ENCODE measurements at regions not wholly inside any gene's neighbourhood (a gene's known extent, or its start where the extent isn't known, plus 50 kb on each side); places are given as distances from the start of the nearest gene placed in this dataset.
"Not testable (repeated sequence)": the region's sequence is repeated elsewhere in the genome, so short reads cannot be mapped to it uniquely, and the experiment has no call there.

DNA sequence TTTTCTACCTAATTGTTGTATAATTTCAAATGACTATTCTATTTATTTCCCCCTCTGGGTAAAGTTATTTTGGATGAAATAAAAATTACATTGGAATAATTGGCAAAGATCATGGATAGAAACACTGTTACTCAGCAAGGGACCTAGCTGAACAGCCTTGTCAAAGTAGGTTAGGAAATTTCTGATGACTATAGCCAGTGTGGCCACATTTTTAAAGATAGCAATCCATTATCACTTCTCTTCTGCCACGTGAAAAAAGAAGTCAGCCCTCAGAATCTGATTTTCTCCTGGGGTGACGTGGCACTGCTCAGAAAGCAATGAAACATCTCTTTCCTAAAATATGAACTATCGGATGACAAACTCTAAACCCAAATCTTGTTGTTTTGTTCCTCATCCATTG, 784.2 kb upstream of the RIOK2 start:
- no peak for DNase-seq

DNA sequence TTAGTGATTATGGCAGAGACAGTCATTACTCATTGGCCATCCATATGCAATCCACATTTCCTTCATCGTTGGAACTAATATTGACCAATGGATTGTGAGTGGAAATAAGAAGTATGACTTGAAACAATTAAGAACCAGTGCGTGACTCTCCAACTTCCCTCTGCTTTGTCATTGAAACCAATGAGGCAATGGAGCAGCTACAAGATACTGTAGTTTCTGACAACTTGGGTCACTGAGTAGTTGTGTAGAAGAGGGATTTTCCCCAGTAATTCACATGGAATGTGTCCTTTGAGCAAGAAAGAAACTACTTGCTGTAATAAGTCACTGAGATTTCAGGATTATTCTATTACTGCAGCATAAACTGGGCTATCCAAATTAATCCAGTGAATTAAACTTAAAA, 785.3 kb upstream of the RIOK2 start:
- no peak for DNase-seq

DNA sequence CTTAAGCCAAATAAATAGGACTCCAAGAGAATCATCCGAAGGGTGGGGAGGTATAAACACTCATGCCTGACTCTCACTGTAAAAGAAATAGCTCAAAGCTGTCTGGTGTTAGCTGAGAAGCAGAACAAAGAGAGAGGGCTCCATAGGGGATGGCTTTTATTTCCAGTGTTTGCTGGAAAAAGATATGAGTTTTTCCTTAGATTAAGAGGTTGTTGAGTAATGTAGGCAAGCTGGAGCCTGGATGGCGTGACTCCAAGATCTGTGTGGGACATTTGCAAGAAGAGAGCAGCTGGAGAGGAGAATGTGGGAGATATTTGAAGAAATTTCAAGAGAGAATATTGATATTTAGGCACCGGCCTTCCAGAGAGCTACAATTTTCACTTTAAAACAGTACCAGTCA, 793.7 kb upstream of the RGMB start:
- DNase-seq, result no peak

DNA sequence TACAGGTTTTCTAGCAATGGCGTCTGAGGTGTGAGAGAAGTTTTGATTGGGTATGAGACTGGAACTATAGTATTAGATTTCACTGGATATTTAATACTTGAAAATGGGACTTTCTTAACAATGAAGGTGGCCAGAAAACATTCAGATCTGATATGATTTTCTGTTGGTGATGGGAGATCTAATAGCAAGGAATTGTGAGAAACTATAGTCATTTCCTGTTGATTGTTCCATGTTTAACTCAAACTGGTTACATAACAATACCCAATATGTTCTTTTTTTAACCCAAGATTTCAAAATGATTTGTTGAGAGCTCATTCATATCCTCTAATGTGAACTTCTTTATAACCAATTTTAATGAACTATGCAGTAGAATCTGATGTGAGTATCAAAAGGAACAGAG, 793.2 kb upstream of the RGMB start:
- DNase-seq, result no peak

DNA sequence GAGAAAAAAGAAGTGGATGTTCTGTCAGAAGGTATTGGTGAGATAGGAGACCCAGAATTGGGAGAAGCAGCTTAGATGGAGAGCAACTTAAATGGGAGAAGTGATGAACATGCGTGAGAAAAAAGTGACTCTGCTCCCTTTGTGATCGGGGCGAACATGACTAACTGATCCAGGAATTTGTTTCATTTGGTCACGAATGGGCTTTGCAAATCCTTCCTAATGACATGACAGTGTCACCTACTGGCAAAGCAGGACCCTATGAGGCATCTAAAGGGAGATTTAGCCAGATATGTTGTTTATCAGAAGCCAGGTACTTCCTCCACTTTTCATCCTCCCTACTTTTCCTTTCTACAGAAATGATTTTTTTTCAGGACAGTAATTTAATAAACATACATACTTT, 787.4 kb upstream of the RGMB start:
- DNase-seq, result no peak

DNA sequence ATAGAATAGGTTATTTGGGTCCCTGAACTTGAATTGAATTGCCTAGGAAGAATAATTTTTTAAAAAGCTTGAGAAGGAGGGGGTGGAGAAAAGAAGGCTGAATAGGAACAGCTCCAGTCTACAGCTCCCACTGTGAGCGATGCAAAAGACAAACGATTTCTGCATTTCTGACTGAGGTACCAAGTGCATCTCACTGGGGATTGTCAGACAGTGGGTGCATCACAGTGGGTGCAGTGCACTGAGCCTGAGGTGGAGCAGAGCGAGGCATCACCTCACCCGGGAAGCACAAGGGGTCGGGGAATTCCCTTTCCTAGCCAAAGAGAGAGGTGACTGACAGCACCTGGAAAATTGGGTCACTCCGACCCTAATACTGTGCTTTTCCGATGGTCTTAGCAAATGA, 782.2 kb upstream of the RGMB start:
- DNase-seq, result no peak

DNA sequence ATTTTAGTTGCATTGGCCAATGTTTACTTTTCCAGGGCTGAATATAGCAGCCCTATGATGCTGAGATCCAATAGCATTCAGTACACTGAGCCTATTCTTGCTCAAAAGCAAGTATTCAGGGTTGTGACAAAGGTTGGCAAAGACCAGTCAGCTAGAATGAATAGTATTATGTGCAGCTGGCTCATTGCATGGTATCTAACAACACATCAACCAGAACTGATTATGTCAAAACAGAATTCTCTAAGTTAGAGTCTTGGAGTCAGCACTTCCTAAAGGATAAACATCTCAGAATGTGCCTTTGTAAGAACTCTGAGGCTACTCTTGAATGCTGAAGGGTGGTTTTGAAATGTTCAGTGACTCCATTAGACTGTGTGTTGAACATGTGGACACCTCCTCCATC, 774.5 kb upstream of the RGMB start:
- no peak for DNase-seq

DNA sequence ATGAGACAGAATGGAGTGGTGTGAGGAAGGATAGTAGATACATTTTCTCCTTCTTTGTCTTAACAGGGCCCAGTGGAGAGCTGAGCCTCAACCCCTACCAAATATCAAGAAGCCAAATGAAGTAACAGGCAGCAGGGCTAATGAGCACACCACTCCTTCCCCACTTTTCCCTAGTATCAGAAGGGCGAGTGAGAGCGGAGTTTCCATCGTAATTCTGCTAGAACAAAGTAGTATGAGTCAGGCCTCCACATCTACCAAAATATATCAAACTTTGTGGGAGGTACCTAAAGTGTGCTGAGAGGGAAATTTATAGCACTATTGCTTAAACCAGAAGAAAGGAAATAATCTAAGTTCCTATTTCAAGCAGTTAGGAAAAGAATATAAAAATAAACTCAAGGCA, 769.0 kb upstream of the RGMB start:
- DNase-seq, result no peak

DNA sequence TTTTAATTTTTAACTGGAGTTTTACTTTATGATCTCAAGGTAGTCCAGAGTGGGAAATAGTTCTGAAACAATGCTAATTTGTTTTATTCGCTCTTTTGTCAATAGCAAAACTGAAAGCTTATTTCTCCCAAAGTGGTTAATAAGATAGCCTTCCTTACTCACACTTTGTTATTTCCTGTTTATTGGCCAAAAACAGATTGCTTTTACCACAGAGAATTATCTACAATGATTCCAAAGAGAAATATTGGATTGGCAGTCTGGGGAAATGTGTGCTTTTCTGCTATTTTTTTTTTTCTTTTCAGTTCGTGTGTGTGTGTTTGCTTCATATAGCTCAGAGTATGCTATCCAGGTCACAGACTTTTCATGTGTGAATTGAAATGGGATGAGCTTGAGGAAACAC, 756.7 kb upstream of the RGMB start:
- DNase-seq, result no peak

DNA sequence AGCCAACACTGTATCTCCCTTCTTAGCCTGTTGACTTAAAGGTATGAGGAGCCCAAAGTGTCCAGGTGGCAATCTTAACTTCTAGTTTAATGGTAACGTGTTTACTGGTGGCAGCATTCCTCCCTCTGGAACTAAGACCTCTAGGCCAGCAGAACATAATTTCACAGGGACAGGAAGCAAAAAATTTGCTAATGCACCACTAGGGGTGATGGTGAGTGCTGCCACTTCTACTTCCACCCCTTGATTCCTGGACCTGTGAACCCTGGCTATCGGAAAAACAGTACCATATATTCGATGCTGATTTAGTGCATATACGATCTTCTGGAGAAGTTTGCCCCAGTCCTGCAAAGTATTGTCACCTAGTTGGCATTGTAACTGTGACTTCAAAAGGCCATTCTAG, 743.2 kb upstream of the RGMB start:
- not testable (repeated sequence) for DNase-seq

DNA sequence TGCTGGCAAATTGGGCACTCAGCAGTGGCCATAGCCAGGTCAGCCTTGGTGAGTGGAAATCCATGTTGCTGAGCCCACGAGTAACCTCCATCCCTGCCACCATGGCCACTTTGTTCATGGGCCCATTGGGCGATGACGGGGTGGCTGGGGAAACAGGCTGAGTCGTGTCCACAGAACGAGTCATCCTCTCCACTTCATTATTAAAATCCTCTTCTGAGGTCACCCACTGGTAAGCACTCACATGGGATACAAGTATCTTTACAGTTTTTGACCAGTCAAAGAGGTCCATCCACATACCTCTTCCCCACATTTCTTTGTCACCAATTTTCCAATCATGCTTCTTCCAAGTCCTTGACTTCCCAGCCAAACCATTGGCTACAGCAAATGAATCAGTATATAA, 742.4 kb upstream of the RGMB start:
- not testable (repeated sequence) for DNase-seq

DNA sequence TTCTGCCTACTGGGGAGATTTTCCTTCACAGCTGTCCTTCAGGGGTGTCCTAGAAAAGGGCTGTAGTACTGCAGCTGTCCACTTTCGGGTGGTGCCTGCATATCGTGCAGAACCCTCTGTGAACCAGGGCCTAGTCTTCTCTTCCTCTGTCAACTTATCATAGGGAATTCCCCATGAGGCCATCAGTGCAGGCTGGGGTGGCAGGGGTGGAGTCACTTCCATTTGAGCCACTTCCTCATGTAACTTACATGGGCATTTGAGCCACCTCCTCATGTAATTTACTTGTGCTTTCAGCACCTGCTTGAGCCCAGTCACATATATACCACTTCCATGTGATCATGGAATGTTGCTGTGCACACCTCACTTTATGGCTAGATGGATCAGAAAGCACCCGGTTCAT, 742.0 kb upstream of the RGMB start:
- no peak for DNase-seq

DNA sequence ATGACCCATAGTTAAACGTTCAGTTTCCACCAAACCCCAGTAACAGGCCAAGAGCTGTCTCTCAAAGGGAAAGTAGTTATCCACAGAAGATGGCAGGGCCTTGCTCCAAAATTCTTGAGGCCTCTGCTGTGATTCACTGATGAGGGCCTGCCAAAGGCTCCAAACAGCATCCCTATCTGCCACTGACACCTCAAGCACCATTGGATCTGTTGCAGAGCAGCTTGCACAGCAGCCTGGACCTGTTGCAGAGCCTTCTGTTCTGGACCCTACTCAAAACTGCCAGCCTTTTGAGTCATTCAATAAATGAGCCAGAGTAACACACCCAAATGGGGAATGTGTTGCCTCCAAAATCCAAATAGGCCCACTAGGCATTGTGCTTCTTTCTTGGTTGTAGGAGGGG, 741.5 kb upstream of the RGMB start:
- DNase-seq, result no peak

DNA sequence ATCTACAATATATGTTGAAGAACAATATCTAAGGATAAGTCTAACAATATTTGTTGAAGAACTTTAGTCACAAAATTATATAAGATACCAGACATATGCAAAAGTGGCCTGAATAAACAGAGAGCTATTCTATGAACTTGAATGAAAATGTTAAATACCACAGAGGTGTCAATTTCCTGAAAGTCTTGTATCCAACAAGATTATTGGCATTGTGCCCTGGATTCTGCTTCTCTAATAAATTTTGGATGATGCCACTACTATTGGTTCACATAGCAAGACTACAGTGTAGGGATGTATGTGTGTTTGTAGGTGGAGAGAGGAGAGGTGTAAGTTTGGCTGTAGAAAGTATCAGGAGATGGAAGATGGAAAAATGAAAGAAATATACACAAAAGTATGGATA, 731.8 kb upstream of the RGMB start:
- DNase-seq, result no peak

DNA sequence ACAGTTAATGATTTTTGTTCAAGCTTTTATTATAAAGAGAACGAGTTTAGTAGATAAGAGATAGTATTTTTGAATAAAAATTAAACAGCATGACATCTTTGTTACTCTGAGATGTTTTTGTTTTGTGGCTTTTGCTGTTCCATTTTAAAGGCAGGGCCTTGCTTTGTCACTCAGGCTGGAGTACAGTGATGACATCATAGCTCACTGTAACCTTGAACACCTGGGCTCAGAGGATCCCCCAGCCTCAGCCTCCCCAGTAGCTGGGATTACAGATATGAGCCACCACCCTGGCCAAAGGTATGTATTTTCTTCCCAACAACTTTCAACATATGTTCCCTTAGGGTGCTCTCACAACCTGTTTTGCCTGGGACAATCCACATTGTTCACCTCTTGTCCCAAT, 730.9 kb upstream of the RGMB start:
- DNase-seq, result no peak

DNA sequence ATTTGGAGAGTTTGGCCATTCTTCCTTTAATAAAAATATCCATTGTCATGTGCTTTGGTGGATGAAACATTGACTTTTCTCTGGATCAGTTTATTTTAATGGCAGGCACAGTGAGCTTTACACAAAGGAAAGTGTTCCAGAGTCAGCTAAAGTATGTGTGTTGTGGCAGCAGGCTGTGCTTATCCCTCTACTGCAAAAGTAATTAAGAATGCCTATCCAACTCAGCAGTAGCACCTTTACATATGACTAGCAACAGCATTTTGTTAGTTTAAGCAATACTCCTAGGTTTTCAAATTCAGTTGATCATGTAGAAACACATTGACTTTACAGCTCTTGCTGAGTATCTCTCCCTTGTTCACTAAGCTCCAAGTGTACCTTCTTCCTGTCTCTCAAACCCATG, 730.5 kb upstream of the RGMB start:
- DNase-seq, result no peak

DNA sequence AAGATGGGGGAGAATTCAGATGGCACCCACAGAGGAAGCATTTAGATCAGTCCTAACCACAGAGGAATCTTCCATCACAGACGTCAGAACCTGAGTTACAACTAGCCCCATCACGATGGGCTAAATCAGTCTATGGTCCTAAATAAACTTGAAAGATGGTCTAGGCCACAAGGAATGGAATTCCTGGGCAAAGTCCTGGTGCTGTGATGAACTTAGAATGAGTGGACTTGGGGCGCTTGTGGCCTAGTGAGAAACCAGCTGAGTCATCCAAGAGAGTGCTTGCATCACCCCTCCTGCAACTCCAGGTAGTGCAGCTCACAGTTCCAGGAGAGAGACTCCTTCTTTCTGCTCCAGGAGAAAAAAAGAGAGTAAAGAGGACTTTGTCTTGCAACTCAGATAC, 722.9 kb upstream of the RGMB start:
- DNase-seq, result no peak

DNA sequence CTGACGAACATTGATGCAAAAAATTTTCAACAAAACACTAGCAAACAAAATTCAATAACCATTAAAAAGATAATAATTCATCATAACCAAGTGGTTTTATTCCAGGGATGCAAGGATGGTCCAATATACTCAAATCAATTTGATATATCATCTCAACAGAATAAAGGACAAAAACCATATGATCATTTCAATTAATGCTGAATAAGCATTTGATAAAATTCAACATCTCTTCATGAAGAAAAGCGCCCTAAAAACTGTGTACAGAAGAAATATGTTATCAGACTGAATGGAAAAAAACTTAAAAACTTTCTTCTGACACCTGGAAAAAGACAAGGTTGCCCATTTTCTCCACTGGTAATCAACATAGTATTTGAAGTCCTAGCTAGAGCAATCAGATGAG, 720.3 kb upstream of the RGMB start:
- no peak for DNase-seq

DNA sequence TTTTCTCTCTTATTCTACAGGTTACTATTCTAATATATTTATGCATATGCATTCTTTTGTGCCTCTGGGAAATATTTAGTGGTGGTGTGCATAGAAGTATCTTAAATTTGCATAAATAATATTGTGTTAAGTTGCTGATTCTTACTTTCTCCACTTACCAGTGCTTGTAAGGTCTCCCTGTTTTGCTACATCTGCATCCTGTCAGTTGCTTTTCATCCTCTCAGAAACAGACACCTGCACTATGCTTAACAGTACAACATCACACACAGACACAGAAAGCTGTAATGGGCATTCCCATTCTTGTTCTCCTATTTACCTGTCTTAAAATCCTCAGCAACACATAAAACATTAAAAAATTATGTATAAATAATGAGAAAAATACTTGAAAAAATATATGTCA, 713.3 kb upstream of the RGMB start:
- no peak for DNase-seq

DNA sequence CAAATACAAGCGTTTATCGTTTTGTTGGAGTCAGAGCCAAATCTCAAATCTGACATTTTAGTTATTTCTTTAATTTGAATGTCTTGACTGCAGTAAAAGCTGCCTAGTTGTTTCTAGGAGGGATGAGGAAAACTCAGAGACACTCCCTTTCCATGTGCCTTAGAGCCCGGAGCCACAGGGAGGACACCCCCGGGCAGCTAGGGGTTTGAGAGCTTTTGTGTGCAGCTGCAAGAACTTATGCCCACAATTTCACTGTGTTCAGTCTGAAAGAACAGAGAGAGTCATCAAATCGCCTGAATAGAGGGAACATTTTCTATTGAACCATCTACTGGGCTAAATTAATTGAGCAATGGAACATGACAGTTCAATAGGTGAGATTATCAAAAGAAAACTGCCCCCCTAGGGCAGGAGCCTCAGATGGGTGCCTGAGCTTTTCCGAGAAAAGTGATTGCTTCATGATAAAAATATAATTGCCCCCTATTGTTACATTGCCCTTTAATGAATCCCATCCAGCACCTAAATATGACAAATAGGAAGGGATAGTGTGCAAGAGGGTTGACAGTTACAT, 709.3 kb upstream of the RGMB start:
- no peak for DNase-seq

DNA sequence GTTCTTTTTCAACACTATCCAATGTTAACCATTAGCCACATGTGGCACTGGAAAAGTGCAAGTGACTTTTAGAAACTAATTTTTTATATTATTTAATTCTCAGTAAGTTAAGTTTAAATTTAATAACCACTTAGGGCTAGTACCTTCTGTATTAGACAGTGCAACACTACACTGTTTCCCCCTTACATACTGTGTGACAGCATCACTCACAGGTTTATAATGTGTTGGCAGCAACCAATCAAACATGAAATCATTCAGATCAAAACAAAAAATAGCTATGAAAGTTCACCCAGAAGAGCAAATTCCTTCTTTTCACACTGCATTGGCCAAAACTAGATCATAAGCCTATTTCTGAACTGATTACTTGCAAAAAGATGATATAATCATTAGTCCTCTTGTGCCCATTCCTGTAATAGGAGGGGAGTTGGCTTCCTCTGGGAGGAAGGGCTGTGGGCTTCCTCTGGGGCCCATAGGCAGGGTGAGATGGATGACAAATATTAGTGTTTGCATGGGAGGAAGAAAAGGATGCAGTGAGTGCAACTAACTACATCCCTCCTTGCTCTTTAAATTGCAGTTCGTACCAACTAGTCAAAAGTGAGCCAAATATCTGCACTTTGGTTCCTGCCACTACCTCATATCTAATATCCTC, 708.1 kb upstream of the RGMB start:
- DNase-seq, result no peak

DNA sequence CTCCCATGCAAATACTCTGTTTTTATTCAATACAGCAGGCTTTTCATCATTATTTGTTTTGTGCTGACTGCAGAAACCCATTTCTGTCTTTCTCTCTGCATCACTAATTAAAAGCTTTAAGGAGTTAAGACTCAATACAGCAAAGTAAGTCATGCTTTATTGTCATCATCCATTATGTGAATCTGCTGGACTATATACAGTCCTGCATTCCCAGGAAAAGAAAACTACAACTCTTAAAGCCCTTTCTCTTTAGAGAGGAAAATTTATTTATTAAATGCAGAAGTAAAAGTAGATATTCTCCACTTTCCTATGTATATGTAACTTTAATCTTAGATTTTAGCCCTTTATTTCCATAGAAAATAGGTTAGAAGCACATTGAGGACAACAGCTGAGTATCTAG, 706.6 kb upstream of the RGMB start:
- DNase-seq, result no peak

DNA sequence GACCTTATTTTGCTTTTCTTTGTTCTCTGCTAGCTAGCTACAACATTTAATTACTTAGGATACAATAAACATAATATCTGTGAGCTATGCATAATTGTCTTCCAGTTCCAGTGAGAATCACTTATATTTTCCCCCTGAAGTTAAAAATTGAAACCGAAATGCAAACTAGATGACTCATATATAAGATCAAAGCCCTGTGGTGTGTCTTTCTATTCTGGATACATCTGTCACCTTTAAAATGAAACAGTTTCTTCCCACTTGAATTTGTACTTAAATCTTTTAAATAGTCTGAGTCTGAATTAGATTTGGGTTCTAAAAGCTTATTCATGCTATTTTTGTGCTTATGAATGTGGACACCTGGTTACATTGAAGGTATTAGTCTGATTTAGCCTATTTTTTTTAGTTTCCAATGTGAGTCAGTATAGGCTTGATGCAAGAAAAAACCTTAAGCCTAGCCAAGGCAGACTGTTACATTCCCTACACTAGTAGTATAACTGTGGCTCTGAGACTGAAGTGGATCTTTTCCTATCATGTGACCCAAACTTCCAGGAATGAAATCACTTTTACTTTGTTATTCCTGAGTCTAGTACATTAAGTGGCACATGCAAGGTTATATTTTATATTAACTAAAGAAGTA, 703.5 kb upstream of the RGMB start:
- DNase-seq, result no peak

DNA sequence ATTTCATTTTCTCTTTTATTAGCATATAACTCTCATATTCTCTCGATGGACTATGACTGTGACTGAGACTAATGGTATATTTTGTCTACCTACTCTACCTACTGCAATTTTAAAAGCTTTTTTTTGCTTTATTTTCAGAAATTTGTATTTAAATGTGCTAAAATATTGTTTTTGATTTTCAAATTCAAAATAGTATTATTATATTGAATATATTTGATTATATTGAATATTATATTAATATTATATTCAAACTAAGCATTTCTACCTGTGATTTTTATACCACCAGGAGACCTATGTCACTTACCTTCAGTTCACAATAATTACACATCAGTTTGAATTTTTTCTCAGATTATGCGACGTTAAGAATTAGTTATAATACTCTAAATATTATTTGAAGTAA, 700.5 kb upstream of the RGMB start:
- no peak for DNase-seq

DNA sequence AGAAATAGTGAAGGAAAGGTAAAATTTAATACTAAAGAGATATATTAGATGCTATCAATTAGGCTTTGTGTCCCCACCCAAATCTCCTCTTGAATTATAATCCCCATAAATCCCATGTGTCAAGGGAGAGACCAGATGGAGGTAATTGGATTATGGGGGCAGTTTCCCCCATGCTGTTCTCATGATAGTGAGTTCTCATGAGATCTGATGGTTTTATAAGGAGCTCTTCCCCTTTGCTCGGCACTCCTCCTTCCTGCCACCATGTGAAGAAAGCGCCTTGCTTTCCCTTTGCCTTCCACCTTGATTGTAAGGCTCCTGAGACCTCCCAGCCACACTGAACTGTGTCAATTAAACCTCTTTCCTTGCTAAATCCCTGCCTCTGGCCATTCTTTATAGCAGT, 697.0 kb upstream of the RGMB start:
- peak; percentile 69 to 77 for DNase-seq
